K562 (cell line): ENCODE measurements at regions not wholly inside any gene's neighbourhood (a gene's known extent, or its start where the extent isn't known, plus 50 kb on each side); places are given as distances from the start of the nearest gene placed in this dataset.

Experiments
- ZNF12 ChIP-seq: sonication (generic); formaldehyde crosslinking; IDR thresholded peaks from 2 replicates; pipeline ENCODE4 v1.4.0; 2020; ENCODE audit warnings: mild to moderate bottlenecking, missing genetic modification reagents
- ZNF217 ChIP-seq: sonication (generic); formaldehyde crosslinking; IDR thresholded peaks from 2 replicates; pipeline ENCODE4 v1.8.0; 2022; ENCODE audit warnings: mild to moderate bottlenecking, missing genetic modification reagents

- no peak for TF ChIP-seq ZNF217 (CRISPR knock-in tag)
- no peak for TF ChIP-seq ZNF12 (CRISPR knock-in tag)
Measured at GRCh38 chr10:36533316-36533715, 592.1 kb upstream of the ANKRD30A start.
